Thyroid gland (tissue), 4 donors: ENCODE measurements at regions not wholly inside any gene's neighbourhood (a gene's known extent, or its start where the extent isn't known, plus 50 kb on each side); places are given as distances from the start of the nearest gene placed in this dataset.

Source experiments
- DNase-seq, 2 donors: peaks; one replicate each; pipeline ENCODE4 v3.0.0-alpha.2; 2019
- H3K27ac ChIP-seq, 3 donors: fragments of 200-600 bp; sonication (generic); 1 replicate in 2 of 3; 2 replicates in 1 of 3; pipeline ENCODE4 v1.5.1; 2016 to 2019; ENCODE audit warnings: mild to moderate bottlenecking in 1 of 3, moderate library complexity in 1 of 3
- H3K27me3 ChIP-seq: fragments of 200-600 bp; sonication (generic); one replicate; pipeline ENCODE4 v1.5.1; 2019
- H3K36me3 ChIP-seq, 2 donors: fragments of 200-600 bp; sonication (generic); one replicate each; pipeline ENCODE4 v1.5.1; 2016 to 2019
- H3K4me1 ChIP-seq, 2 donors: fragments of 200-600 bp; sonication (generic); one replicate each; pipeline ENCODE4 v1.5.1; 2017 to 2019
- H3K4me3 ChIP-seq, 3 donors: fragments of 200-600 bp; sonication (generic); replicated peaks in 1 of 3; 1 replicate in 2 of 3; 2 replicates in 1 of 3; pipeline ENCODE4 v1.5.1; 2016; ENCODE audit warnings: mild to moderate bottlenecking in 1 of 3
- H3K9me3 ChIP-seq: fragments of 200-600 bp; sonication (generic); one replicate; pipeline ENCODE4 v1.5.1; 2017
- POLR2A ChIP-seq, 2 donors: fragments of 450-650 bp; IDR thresholded peaks; one replicate each; pipeline ENCODE4 v1.6.1; 2017; ENCODE audit warnings: antibody characterized with exemption in 2 of 2, mild to moderate bottlenecking in 2 of 2, moderate library complexity in 1 of 2
- WGBS, 2 donors: methylation state at CpG; one replicate each; pipeline ENCODE4 v1.1.5; 2017; 5-methylcytosine and 5-hydroxymethylcytosine counted together
- intact Hi-C: fragments of 100-400 bp; cut with DNase I; formaldehyde crosslinking; loops from one replicate; pipeline ENCODE4 v1.15.1; 2023
- TF ChIP-seq, protein P1 (sequence below), 6 experiments: fragments of 200-600 bp in 3 of 6; fragments of 450-650 bp in 3 of 6; sonication (generic) in 3 of 6; IDR thresholded peaks; one replicate each; pipeline ENCODE4 v1.5.1; 2016 to 2019; ENCODE audit warnings: antibody characterized with exemption in 6 of 6, mild to moderate bottlenecking in 2 of 6, inconsistent platforms in 1 of 6, moderate library complexity in 1 of 6

DNA sequence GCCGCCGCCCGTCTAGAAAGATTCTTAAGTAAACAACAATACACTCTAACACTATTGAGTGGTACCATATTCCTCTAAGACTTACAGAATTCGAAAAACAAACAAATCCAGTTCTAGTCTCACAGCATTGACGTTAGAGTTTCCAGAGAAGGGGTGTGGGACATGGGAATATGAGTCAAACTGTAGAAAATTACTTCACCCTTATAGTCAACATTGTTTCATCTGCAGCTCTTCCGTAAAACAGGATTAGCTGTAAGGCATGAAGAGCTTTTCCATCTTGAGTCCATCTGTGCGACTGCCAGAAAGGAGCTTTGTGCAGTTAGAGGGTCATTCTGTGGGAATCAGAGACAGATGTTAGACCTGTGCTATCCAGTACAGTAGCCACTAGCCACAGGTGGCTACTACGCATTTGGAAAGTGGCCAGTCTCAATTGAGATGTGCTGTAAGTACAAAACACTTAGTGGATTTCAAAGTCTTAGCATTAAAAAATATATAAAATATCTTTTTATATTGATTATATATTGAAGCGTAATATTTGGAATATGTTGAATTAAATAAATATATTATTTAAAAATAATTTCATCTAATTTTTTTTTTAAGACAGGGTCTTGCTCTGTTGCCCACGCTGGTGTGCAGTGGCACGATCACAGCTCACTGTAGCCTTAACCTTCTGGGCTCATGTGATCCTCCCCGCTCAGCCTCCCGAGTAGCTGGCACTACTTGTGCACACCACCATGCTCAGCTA is 79.8 kb upstream of the MPP7 start:
- Histone ChIP-seq H3K4me1 (peaks cover 0 to 8% of the 10 kb centered on the region in 2 donors), H3K9me3 (no peaks in the 10 kb centered on the region), H3K36me3 (no peaks in the 10 kb centered on the region), H3K27ac (no peak overlapping the region), H3K4me3 (no peak overlapping the region), H3K27me3 (no peaks in the 10 kb centered on the region)
- WGBS, 2 donors: 75 to 76% methylated on average over 13 of the region's 13 CpGs
- no peak for TF ChIP-seq POLR2A (IDR thresholded peaks at IDR 0.05)
- TF ChIP-seq, protein P1, sequence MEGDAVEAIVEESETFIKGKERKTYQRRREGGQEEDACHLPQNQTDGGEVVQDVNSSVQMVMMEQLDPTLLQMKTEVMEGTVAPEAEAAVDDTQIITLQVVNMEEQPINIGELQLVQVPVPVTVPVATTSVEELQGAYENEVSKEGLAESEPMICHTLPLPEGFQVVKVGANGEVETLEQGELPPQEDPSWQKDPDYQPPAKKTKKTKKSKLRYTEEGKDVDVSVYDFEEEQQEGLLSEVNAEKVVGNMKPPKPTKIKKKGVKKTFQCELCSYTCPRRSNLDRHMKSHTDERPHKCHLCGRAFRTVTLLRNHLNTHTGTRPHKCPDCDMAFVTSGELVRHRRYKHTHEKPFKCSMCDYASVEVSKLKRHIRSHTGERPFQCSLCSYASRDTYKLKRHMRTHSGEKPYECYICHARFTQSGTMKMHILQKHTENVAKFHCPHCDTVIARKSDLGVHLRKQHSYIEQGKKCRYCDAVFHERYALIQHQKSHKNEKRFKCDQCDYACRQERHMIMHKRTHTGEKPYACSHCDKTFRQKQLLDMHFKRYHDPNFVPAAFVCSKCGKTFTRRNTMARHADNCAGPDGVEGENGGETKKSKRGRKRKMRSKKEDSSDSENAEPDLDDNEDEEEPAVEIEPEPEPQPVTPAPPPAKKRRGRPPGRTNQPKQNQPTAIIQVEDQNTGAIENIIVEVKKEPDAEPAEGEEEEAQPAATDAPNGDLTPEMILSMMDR (IDR thresholded peaks at IDR 0.05): no peak
- no peak for DNase-seq
- intact Hi-C loops: no loop called here

DNA sequence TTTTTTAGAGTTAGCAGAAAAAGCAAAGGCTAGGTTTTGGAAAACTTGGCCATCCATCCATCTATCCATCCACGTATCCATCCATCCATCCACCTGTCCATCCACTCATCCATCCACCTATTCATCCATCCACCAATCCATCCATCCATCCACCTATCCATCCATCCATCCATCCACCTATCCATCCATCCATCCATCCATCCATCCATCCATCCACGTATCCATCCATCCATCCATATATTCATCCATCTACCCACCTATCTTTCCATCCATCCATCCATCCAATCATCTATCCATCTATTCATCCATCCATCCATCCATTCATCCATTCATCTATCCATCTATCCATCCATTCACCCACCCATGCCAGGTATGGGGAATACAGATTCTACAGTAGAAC is 81.7 kb upstream of the MPP7 start:
- H3K27ac ChIP-seq: no peak overlapping the region

DNA sequence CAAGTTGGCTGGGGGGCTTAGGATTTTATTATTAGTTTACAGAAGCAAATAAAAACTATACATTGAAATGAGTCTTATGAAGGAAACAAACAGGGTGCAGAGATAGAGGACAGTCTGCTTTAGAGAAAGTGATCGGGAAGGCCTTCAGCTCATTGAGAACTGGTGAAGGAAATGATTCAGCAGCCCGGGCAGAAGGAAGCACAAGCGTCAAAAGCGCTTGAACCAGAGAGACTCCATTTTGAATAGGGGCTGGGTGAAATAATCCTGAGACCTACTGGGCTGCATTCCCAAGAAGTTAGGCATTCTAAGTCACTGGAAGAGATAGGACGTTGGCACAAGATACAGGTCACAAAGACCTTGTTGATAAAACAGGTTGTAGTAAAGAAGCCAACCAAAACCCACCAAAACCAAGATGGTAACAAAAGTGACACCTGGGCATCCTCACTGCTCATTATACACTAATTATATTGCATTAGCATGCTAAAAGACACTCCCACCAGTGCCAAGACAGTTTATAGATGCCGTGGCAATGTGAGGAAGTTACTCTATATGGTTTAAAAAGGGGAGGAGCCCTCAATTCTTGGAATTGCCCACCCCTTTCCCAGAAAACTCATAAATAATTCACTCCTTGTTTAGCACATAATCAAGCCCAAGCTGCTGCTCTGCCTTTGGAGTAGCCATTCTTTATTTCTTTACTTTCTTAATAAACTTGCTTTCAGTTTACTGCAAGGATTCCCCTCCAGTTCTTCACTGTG is 83.1 kb upstream of the MPP7 start:
- intact Hi-C loops: no loop called here
- Histone ChIP-seq H3K27ac (no peak overlapping the region), H3K4me1 (no peaks in the 10 kb centered on the region), H3K36me3 (no peaks in the 10 kb centered on the region), H3K27me3 (no peaks in the 10 kb centered on the region), H3K9me3 (no peaks in the 10 kb centered on the region), H3K4me3 (no peak overlapping the region)
- DNase-seq: no peak
- 88% methylated on average over 6 of the region's 6 CpGs for WGBS, 2 donors
- TF ChIP-seq, protein P1 (IDR thresholded peaks at IDR 0.05): no peak
- TF ChIP-seq POLR2A (IDR thresholded peaks at IDR 0.05): no peak

More for the DNA sequence above, 81.7 kb upstream of the MPP7 start:
- no peaks in the 10 kb centered on the region for H3K4me1 ChIP-seq
- 91 to 95% methylated on average over 2 of the region's 2 CpGs for WGBS, 2 donors
- H3K9me3 ChIP-seq: no peaks in the 10 kb centered on the region
- no peaks in the 10 kb centered on the region for H3K27me3 ChIP-seq
- TF ChIP-seq POLR2A (IDR thresholded peaks at IDR 0.05): no peak
- TF ChIP-seq, protein P1 (IDR thresholded peaks at IDR 0.05): no peak
- DNase-seq: no peak
- intact Hi-C loops: no loop called here
- H3K36me3 ChIP-seq: no peaks in the 10 kb centered on the region
- H3K4me3 ChIP-seq: no peak overlapping the region

DNA sequence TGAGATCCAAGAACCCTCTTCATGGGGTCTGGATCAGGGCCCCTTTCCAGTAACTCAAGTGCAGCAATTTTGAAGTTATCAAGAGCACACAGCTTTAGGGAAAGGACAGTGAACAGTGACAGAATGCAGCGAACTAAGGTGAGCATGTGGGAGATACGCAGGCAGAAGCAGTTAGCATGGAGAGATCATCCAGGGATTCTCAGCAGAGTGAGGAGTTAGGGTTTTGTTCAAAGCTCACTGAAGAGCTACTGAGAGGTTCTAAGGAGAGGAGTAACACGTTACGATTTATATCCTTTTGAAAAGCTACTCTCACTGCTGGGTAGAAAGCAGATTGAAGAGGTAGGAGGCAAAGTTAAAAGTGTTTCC is 83.6 kb upstream of the MPP7 start:
- intact Hi-C loops: no loop called here
- TF ChIP-seq, protein P1 (IDR thresholded peaks at IDR 0.05): no peak
- TF ChIP-seq POLR2A (IDR thresholded peaks at IDR 0.05): no peak
- no peak overlapping the region for H3K4me3 ChIP-seq
- no peaks in the 10 kb centered on the region for H3K36me3 ChIP-seq
- no peaks in the 10 kb centered on the region for H3K9me3 ChIP-seq
- H3K4me1 ChIP-seq: no peaks in the 10 kb centered on the region
- whole genome bisulfite sequencing, 2 donors: 45 to 54% methylated on average over 4 of the region's 4 CpGs
- no peaks in the 10 kb centered on the region for H3K27me3 ChIP-seq
- H3K27ac ChIP-seq: no peak overlapping the region
- no peak for DNase-seq

DNA sequence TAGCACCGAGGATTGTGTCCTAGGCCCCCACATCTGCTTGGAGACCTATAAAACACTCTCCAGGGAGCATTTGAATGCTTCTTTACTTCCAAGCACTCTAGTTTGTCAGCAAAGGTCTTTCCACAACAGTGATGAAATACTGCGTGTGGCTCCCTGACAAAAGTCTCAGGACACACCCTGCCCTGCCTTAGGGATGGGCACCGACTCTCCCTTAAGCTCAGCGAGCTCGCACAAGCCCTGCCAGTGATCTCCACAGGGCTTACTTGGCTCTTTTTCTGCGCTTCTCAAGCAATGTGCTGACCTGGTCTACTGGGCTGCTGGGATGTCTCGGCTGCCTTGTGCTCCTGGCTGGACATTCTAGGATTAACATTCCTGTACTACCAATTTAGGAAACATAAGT is 84.3 kb upstream of the MPP7 start:
- no peak for DNase-seq
- H3K27ac ChIP-seq: no peak overlapping the region
- intact Hi-C loops: no loop called here
- no peaks in the 10 kb centered on the region for H3K9me3 ChIP-seq
- no peaks in the 10 kb centered on the region for H3K36me3 ChIP-seq
- H3K4me3 ChIP-seq: no peak overlapping the region
- 83 to 88% methylated on average over 7 of the region's 7 CpGs for WGBS, 2 donors
- TF ChIP-seq, protein P1 (IDR thresholded peaks at IDR 0.05): no peak
- TF ChIP-seq POLR2A (IDR thresholded peaks at IDR 0.05): no peak
- no peaks in the 10 kb centered on the region for H3K27me3 ChIP-seq
- H3K4me1 ChIP-seq: no peaks in the 10 kb centered on the region
